GM12878 (cell line): ENCODE measurements at regions not wholly inside any gene's neighbourhood (a gene's known extent, or its start where the extent isn't known, plus 50 kb on each side); places are given as distances from the start of the nearest gene placed in this dataset.

Experiments used
- BACH1 ChIP-seq: fragments of 450-650 bp; IDR thresholded peaks from 2 replicates; pipeline ENCODE4 v1.6.1; 2017; ENCODE audit warnings: mild to moderate bottlenecking, borderline replicate concordance
- CHD1 ChIP-seq: IDR thresholded peaks from 2 replicates; pipeline ENCODE4 v1.6.1; 2012; ENCODE audit warnings: low read depth, low read length, improper control_type of control experiment
- EP300 ChIP-seq, 2 experiments: fragments of 150-350 bp in 1 of 2; IDR thresholded peaks; 2 replicates each; pipeline ENCODE4 v1.6.1; 2011 to 2012; ENCODE audit warnings: low read depth in 2 of 2, low read length in 2 of 2, borderline replicate concordance in 1 of 2, improper control_type of control experiment in 1 of 2, inconsistent platforms in 1 of 2; ENCODE audit not compliant: control insufficient read depth in 1 of 2
- POLR2A ChIP-seq: IDR thresholded peaks from 2 replicates; pipeline ENCODE4 v1.6.1; 2011; ENCODE audit warnings: low read depth, mild to moderate bottlenecking, low read length
- RBBP5 ChIP-seq: fragments of 200-600 bp; sonication (generic); conservative IDR thresholded peaks from 2 replicates; pipeline ENCODE4 v1.6.1; 2016
- TF ChIP-seq, protein P1 (sequence below): fragments of 450-650 bp; IDR thresholded peaks from 2 replicates; pipeline ENCODE4 v1.6.1; 2016; ENCODE audit warnings: mild to moderate bottlenecking
- TF ChIP-seq, protein P2 (sequence below): IDR thresholded peaks from 2 replicates; pipeline ENCODE4 v1.6.1; 2012; ENCODE audit warnings: low read depth, low read length, improper control_type of control experiment
- TF ChIP-seq, protein P3 (sequence below), 3 experiments: IDR thresholded peaks in 2 of 3; conservative IDR thresholded peaks in 1 of 3; 2 replicates each; pipeline ENCODE4 v1.5.1; 2011; ENCODE audit warnings: low read depth in 3 of 3, low read length in 3 of 3, mild to moderate bottlenecking in 3 of 3, control low read depth in 2 of 3, moderate library complexity in 2 of 3, inconsistent platforms in 1 of 3, mixed read lengths in 1 of 3; ENCODE audit not compliant: control insufficient read depth in 2 of 3, insufficient read depth in 1 of 3; ENCODE audit errors: extremely low read depth in 1 of 3
- TF ChIP-seq, protein P4 (sequence below): fragments of 450-650 bp; IDR thresholded peaks from 2 replicates; pipeline ENCODE4 v1.6.1; 2017; ENCODE audit warnings: mild to moderate bottlenecking
- TF ChIP-seq, protein P5 (sequence below): fragments of 450-650 bp; IDR thresholded peaks from 2 replicates; pipeline ENCODE4 v1.6.1; 2017; ENCODE audit warnings: mild to moderate bottlenecking, low read depth, inconsistent platforms; ENCODE audit not compliant: poor library complexity, severe bottlenecking

DNA sequence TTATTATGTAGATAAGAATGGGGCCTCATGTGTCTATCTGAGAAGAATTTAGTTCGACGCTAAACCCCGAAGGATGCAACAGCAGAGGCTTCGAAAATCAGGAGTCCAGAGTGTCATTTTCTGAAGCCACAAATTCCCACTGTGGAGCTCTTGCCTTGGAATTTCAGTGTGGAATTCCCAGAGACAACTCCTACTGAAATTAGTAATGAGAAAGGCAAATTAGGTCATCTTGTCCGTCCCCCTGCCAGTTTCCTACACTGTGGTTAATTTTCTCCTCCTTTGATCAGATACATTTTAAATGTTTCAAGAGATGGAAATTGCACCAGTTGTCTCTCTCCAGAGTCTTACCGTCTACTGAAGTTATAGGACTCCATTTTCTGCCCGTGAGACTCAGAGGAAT, 633.6 kb downstream of the BNC2 start:
- TF ChIP-seq, protein P1, sequence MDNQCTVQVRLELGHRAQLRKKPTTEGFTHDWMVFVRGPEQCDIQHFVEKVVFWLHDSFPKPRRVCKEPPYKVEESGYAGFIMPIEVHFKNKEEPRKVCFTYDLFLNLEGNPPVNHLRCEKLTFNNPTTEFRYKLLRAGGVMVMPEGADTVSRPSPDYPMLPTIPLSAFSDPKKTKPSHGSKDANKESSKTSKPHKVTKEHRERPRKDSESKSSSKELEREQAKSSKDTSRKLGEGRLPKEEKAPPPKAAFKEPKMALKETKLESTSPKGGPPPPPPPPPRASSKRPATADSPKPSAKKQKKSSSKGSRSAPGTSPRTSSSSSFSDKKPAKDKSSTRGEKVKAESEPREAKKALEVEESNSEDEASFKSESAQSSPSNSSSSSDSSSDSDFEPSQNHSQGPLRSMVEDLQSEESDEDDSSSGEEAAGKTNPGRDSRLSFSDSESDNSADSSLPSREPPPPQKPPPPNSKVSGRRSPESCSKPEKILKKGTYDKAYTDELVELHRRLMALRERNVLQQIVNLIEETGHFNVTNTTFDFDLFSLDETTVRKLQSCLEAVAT: no peak
- TF ChIP-seq, protein P2, sequence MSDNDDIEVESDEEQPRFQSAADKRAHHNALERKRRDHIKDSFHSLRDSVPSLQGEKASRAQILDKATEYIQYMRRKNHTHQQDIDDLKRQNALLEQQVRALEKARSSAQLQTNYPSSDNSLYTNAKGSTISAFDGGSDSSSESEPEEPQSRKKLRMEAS: no peak
- TF ChIP-seq, protein P3, sequence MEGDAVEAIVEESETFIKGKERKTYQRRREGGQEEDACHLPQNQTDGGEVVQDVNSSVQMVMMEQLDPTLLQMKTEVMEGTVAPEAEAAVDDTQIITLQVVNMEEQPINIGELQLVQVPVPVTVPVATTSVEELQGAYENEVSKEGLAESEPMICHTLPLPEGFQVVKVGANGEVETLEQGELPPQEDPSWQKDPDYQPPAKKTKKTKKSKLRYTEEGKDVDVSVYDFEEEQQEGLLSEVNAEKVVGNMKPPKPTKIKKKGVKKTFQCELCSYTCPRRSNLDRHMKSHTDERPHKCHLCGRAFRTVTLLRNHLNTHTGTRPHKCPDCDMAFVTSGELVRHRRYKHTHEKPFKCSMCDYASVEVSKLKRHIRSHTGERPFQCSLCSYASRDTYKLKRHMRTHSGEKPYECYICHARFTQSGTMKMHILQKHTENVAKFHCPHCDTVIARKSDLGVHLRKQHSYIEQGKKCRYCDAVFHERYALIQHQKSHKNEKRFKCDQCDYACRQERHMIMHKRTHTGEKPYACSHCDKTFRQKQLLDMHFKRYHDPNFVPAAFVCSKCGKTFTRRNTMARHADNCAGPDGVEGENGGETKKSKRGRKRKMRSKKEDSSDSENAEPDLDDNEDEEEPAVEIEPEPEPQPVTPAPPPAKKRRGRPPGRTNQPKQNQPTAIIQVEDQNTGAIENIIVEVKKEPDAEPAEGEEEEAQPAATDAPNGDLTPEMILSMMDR (IDR thresholded peaks at IDR 0.05 in 2 of 3, conservative IDR thresholded peaks at IDR 0.05 in 1 of 3; ENCODE audit: control insufficient read depth in 2 of 3, extremely low read depth in 1 of 3, insufficient read depth in 1 of 3, low read depth in 3 of 3, low read length in 3 of 3): no peak
- no peak for TF ChIP-seq POLR2A
- TF ChIP-seq, protein P4, sequence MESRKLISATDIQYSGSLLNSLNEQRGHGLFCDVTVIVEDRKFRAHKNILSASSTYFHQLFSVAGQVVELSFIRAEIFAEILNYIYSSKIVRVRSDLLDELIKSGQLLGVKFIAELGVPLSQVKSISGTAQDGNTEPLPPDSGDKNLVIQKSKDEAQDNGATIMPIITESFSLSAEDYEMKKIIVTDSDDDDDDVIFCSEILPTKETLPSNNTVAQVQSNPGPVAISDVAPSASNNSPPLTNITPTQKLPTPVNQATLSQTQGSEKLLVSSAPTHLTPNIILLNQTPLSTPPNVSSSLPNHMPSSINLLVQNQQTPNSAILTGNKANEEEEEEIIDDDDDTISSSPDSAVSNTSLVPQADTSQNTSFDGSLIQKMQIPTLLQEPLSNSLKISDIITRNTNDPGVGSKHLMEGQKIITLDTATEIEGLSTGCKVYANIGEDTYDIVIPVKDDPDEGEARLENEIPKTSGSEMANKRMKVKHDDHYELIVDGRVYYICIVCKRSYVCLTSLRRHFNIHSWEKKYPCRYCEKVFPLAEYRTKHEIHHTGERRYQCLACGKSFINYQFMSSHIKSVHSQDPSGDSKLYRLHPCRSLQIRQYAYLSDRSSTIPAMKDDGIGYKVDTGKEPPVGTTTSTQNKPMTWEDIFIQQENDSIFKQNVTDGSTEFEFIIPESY: no peak
- TF ChIP-seq CHD1: no peak
- TF ChIP-seq, protein P5, sequence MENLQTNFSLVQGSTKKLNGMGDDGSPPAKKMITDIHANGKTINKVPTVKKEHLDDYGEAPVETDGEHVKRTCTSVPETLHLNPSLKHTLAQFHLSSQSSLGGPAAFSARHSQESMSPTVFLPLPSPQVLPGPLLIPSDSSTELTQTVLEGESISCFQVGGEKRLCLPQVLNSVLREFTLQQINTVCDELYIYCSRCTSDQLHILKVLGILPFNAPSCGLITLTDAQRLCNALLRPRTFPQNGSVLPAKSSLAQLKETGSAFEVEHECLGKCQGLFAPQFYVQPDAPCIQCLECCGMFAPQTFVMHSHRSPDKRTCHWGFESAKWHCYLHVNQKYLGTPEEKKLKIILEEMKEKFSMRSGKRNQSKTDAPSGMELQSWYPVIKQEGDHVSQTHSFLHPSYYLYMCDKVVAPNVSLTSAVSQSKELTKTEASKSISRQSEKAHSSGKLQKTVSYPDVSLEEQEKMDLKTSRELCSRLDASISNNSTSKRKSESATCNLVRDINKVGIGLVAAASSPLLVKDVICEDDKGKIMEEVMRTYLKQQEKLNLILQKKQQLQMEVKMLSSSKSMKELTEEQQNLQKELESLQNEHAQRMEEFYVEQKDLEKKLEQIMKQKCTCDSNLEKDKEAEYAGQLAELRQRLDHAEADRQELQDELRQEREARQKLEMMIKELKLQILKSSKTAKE: no peak
- TF ChIP-seq EP300 (IDR thresholded peaks at IDR 0.05; ENCODE audit: borderline replicate concordance in 1 of 2, control insufficient read depth in 1 of 2, low read depth in 2 of 2, low read length in 2 of 2): no peak
- no peak for TF ChIP-seq RBBP5
- TF ChIP-seq BACH1: no peak
